Ishikawa (cell line): ENCODE measurements at regions not wholly inside any gene's neighbourhood (a gene's known extent, or its start where the extent isn't known, plus 50 kb on each side); places are given as distances from the start of the nearest gene placed in this dataset.

ENCODE experiments used
- CEBPB ChIP-seq: IDR thresholded peaks from 2 replicates; pipeline ENCODE4 v1.6.1; 2012
- CREB1 ChIP-seq: IDR thresholded peaks from 2 replicates; pipeline ENCODE4 v1.6.1; 2012; ENCODE audit warnings: low read depth
- MAX ChIP-seq: IDR thresholded peaks from 2 replicates; pipeline ENCODE4 v1.6.1; 2012
- REST ChIP-seq: IDR thresholded peaks from 2 replicates; pipeline ENCODE4 v1.6.1; 2012; ENCODE audit warnings: low read depth, mild to moderate bottlenecking
- TAF1 ChIP-seq: IDR thresholded peaks from 2 replicates; pipeline ENCODE4 v1.6.1; 2012; ENCODE audit warnings: low read depth, mild to moderate bottlenecking

GRCh38 chr12:118706437-118706836, 274.9 kb upstream of the SRRM4 start:
- TF ChIP-seq CREB1 (no peak), CEBPB (no peak), REST (no peak), MAX (no peak), TAF1 (no peak)
